ENCODE measurements at regions not wholly inside any gene's neighbourhood (a gene's known extent, or its start where the extent isn't known, plus 50 kb on each side); places are given as distances from the start of the nearest gene placed in this dataset.

DNA sequence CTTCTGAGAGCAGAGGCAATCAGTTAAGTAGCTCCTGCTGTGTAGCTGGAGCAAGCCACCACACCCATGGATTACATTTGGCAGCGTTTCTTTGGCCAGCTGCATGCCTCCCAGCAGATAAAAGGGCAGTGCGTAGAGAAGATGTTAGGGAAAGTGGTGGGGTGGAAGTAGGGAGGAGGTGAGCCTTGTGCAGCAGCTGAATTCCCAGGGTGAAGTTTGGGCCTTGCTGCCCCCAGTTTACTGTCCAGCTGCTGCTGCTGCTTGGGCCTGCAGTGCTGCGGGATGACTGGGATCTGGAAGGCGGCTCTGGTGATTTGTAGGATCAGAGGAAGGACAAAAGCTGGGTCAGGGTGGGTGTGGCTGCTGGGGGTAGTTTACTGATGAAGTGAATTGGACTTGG is 318.7 kb upstream of the C2CD4B start:
- H3K9me3 ChIP-seq (ENCODE audit: control insufficient read depth, low read length) = no peaks in the 10 kb centered on the region
- peaks cover 45% of the 10 kb centered on the region for H3K4me1 Mint-ChIP-seq
- H3K4me1 ChIP-seq (ENCODE audit: control insufficient read depth, insufficient read depth, low read length) = peaks cover 31% of the 10 kb centered on the region
- no peak overlapping the region for H3K4me3 Mint-ChIP-seq
- no peaks in the 10 kb centered on the region for H3K27me3 ChIP-seq (ENCODE audit: control insufficient read depth, insufficient read depth, low read length, poor library complexity, severe bottlenecking)
- TF ChIP-seq, protein P1, sequence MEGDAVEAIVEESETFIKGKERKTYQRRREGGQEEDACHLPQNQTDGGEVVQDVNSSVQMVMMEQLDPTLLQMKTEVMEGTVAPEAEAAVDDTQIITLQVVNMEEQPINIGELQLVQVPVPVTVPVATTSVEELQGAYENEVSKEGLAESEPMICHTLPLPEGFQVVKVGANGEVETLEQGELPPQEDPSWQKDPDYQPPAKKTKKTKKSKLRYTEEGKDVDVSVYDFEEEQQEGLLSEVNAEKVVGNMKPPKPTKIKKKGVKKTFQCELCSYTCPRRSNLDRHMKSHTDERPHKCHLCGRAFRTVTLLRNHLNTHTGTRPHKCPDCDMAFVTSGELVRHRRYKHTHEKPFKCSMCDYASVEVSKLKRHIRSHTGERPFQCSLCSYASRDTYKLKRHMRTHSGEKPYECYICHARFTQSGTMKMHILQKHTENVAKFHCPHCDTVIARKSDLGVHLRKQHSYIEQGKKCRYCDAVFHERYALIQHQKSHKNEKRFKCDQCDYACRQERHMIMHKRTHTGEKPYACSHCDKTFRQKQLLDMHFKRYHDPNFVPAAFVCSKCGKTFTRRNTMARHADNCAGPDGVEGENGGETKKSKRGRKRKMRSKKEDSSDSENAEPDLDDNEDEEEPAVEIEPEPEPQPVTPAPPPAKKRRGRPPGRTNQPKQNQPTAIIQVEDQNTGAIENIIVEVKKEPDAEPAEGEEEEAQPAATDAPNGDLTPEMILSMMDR (conservative IDR thresholded peaks at IDR 0.05) = no peak
- no peak overlapping the region for H3K27ac ChIP-seq (ENCODE audit: low read depth, low read length)
- DNase-seq = peak; percentile 53
- H3K4me3 ChIP-seq (ENCODE audit: low read length) = no peak overlapping the region
- no peaks in the 10 kb centered on the region for H3K27me3 Mint-ChIP-seq (ENCODE audit: insufficient read depth)
- H3K9ac ChIP-seq (ENCODE audit: extremely low read depth, low read length, poor library complexity, severe bottlenecking) = no peak overlapping the region
- peaks cover 6% of the 10 kb centered on the region for H3K36me3 Mint-ChIP-seq (ENCODE audit: low read depth)
- 73 to 80% methylated on average over 1 to 4 of the region's 4 CpGs for WGBS, 2 experiments (ENCODE audit: insufficient coverage in 1 of 2, insufficient read length in 1 of 2)
- peak overlapping the region; percentile 86 for H3K27ac Mint-ChIP-seq
- no peaks in the 10 kb centered on the region for H3K9me3 Mint-ChIP-seq
- no peaks in the 10 kb centered on the region for H3K36me3 ChIP-seq (ENCODE audit: control insufficient read depth, insufficient read depth, low read length)

DNA sequence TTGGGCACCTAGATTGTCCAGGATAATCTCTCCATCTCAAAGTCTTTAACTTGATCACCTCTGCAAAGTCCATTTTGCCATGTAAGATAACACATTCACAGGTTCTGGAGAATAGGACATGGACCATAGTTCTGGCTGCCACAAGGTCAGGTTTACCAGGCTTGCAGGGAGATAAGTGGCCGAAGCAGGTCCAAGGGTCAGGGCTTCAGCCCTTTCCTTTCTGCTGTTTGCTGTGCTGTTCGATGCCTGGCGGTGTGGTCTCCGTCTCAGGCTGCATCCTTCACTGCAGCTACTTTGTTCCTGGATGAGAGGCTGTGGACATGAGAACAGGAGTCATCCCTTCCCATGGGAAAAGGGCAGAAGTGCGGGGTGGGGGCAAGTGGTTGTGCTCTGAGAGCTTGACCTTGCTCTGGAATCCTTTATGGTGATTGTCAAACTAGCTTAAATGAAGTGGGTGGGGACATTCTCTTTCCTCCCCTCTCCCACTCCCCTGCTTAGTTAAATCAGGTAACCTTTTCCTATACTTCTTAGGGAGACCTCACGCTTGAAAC is 320.2 kb upstream of the C2CD4B start:
- no peak overlapping the region for H3K27ac ChIP-seq (ENCODE audit: low read depth, low read length)
- no peaks in the 10 kb centered on the region for H3K9me3 ChIP-seq (ENCODE audit: control insufficient read depth, low read length)
- no peaks in the 10 kb centered on the region for H3K9me3 Mint-ChIP-seq
- no peaks in the 10 kb centered on the region for H3K27me3 ChIP-seq (ENCODE audit: control insufficient read depth, insufficient read depth, low read length, poor library complexity, severe bottlenecking)
- no peak overlapping the region for H3K4me3 Mint-ChIP-seq
- H3K9ac ChIP-seq (ENCODE audit: extremely low read depth, low read length, poor library complexity, severe bottlenecking) = no peak overlapping the region
- peaks cover 7% of the 10 kb centered on the region for H3K36me3 Mint-ChIP-seq (ENCODE audit: low read depth)
- H3K4me1 Mint-ChIP-seq = peaks cover 57% of the 10 kb centered on the region
- no peaks in the 10 kb centered on the region for H3K36me3 ChIP-seq (ENCODE audit: control insufficient read depth, insufficient read depth, low read length)
- no peak for DNase-seq
- no peaks in the 10 kb centered on the region for H3K27me3 Mint-ChIP-seq (ENCODE audit: insufficient read depth)
- no peak overlapping the region for H3K4me3 ChIP-seq (ENCODE audit: low read length)
- WGBS, 2 experiments (ENCODE audit: insufficient coverage in 1 of 2, insufficient read length in 1 of 2) = 90% methylated on average over 2 to 6 of the region's 6 CpGs
- peaks cover 39% of the 10 kb centered on the region for H3K4me1 ChIP-seq (ENCODE audit: control insufficient read depth, insufficient read depth, low read length)
- TF ChIP-seq, protein P1 (conservative IDR thresholded peaks at IDR 0.05) = no peak
- H3K27ac Mint-ChIP-seq = no peak overlapping the region

DNA sequence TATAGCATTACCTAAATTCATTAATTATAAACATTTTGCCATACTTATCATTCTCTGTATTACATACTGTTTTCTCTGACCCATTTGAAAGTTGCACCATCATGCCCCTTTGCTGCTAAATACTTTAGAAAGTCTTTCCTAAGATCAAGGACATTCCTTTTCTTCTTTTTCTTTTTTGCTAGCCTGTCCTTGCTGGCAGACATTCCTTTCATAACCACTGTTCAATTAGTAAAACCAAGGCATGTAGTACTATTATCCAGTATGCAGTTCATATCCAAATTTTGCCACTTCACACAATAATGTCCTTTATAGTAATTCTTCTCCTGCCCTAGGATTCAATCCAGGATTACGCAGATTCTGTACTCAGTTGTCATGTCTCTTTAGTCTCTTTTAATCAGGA is 321.0 kb upstream of the C2CD4B start:
- Histone ChIP-seq H3K9ac (ENCODE audit: extremely low read depth, low read length, poor library complexity, severe bottlenecking) (no peak overlapping the region), H3K4me1 (ENCODE audit: control insufficient read depth, insufficient read depth, low read length) (peaks cover 45% of the 10 kb centered on the region), H3K27me3 (ENCODE audit: control insufficient read depth, insufficient read depth, low read length, poor library complexity, severe bottlenecking) (no peaks in the 10 kb centered on the region), H3K4me3 (ENCODE audit: low read length) (no peak overlapping the region), H3K36me3 (ENCODE audit: control insufficient read depth, insufficient read depth, low read length) (no peaks in the 10 kb centered on the region), H3K27ac (ENCODE audit: low read depth, low read length) (no peak overlapping the region), H3K9me3 (ENCODE audit: control insufficient read depth, low read length) (no peaks in the 10 kb centered on the region)
- Mint-ChIP-seq H3K4me3 (no peak overlapping the region), H3K36me3 (ENCODE audit: low read depth) (peaks cover 7% of the 10 kb centered on the region), H3K9me3 (no peaks in the 10 kb centered on the region), H3K4me1 (peaks cover 63% of the 10 kb centered on the region), H3K27ac (no peak overlapping the region), H3K27me3 (ENCODE audit: insufficient read depth) (no peaks in the 10 kb centered on the region)
- TF ChIP-seq, protein P1 (conservative IDR thresholded peaks at IDR 0.05) = no peak
- no peak for DNase-seq
- 86 to 100% methylated on average over 1 of the region's 1 CpG for WGBS, 2 experiments (ENCODE audit: insufficient coverage in 1 of 2, insufficient read length in 1 of 2)

Data from endodermal cell (in vitro differentiated cells).